SIG-M5 treated with dmso at 0.1 percent for 504 hours (cell line): ENCODE measurements at regions not wholly inside any gene's neighbourhood (a gene's known extent, or its start where the extent isn't known, plus 50 kb on each side); places are given as distances from the start of the nearest gene placed in this dataset.
A peak's percentile ranks its signal among the peaks of the same experiment; 100 is the strongest.
"Not testable (repeated sequence)": the region's sequence is repeated elsewhere in the genome, so short reads cannot be mapped to it uniquely, and the experiment has no call there.

Experiments used
- DNase-seq: peaks from one replicate; lab custom pipeline; 2025; ENCODE audit not compliant: unreplicated experiment; lab: John Stamatoyannopoulos, UW

- DNase-seq, result no peak
Observed at GRCh38 chr17:54177606-54178308, 355.0 kb downstream of the KIF2B start.

DNA sequence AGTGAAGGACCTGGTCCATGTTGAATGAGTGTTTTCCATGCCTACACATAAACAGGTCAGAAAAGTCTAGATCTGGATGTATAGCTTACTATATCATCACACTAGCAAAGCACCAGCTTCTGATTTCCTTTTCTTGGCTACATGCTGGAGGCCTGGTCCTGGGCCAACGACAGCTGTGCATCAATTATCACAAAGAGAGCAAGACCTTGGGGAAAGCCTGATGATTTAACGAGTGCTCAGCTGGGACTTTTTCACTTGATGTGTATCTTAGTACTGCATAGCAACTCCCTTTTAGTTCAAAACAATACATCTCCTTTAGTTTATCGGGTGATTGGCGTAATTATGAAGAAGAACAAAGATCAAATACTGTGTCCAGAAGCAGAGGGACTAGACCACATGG lies 358.2 kb downstream of the KIF2B start:
- no peak for DNase-seq

GRCh38 chr17:54191261-54191660 lies 368.5 kb downstream of the KIF2B start:
- DNase-seq, result no peak

GRCh38 chr17:54194268-54194667 lies 371.5 kb downstream of the KIF2B start:
- no peak for DNase-seq

DNA sequence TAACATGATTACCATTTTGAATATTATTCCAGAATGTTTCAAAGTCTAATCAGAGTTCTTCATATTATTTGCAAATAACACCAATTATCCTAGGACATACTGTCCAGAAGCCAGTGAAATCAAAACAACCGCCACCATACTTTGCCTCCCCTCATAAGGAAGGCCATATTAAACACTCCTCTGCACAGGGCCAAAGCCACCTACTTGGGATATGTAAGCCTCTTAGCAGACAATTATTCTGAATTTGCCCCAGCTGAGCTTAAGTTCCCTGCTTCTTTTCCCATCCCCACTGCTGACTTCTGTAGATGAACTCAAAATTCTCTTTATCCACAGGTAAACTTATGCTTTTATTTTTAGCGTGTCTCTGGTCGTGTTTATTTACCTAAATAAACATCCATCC lies 374.0 kb downstream of the KIF2B start:
- no peak for DNase-seq

DNA sequence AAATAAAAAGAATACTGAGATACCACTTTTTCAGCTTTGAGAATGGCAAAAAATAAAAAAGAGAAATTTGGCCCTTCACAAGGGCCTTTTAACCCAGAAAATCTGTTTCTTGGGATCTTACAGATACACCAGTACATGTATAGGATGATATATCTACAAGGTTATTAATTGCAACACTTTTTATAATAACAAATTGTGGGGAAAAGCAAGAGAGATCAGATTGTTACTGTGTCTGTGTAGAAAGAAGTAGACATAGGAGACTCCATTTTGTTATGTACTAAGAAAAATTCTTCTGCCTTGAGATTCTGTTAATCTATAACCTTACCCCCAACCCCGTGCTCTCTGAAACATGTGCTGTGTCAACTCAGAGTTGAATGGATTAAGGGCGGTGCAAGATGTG lies 378.7 kb downstream of the KIF2B start:
- not testable (repeated sequence) for DNase-seq

- DNase-seq, result no peak
Observed at GRCh38 chr17:54220829-54221228, 398.1 kb downstream of the KIF2B start.

DNA sequence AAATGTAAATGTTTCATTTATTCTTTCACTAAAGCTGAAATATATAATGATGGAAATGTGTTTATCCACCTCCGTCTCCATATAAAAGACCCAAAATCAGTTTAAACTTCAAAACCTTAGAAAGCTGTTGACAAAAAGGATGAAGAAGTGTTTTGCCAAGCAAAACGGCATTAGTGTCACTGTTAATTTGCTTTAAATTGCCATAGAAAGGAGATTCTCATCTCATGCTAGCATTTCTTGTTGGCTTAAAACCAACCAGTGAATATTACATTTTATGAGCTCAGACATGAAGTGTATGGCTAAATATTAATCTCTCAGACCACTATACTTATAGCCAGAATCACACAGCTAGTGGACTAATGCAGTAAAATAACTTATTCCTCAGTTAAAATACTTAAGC lies 398.8 kb downstream of the KIF2B start:
- DNase-seq, result no peak

DNA sequence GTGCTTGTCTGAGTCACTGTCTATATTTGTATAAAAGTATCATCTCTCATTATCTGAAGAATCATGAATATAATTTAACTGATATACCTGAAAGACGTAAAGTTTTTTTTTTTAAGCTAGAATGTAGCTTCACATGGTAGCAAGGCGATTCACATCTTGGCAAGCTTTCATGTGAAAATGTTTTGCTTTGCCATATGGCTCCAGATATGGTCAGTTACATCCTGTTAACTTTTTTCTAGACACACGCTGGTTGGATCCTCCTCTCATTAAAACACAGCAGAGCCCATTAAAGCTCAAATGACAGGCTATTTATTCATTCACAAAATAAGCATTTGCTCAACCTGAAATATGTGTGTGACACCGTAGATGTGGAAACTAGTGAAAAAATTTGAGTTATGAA lies 412.8 kb downstream of the KIF2B start:
- DNase-seq, result no peak

DNA sequence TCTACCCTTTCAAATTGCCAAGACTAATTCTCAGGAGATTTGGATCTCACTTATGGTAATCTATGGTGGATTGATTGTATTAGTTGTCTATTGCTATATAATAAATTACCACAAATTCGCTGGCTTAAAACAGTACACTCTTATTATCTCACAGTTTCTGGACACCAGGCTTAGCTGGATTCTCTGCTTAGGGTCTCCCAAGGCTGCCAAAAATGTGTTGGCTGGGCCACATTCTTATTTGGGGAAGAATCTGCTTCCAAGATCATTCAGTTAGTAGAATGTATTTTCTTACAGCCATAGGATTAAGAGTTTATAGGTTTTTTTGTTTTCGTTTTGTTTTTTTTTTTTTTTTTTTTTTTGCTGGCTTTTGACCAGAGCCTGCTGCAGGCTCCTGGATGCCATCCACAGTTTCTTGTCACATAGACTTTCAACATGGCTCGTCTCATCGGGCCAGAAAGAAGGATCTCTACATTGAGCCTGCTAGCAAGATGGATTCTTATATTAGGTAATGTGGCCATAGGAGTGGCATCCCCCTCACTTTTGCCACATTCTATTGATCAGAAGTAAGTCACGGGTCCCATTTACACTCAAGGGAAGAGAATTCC lies 415.3 kb downstream of the KIF2B start:
- DNase-seq, result no peak

- DNase-seq, result no peak
Observed at GRCh38 chr17:54239291-54239690, 416.6 kb downstream of the KIF2B start.

DNA sequence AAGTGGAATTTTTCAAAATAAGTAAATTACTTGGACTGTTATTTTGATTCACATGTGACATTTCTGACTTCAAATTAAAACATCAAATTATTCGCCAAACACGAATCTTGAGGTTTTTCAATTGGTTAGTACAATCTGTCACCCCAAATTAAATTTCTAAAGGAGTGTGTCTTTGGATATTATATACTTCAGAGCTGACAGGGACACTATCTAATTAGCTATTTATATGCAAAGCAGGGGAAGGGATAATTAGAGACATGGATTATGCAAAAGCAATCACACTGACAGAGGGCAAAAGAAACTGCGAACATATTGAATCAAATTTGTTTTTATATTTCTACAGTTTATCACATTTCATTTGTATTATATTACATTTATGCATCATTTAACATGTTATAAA lies 433.0 kb downstream of the KIF2B start:
- no peak for DNase-seq

GRCh38 chr17:54256401-54256929 lies 433.7 kb downstream of the KIF2B start:
- DNase-seq, result no peak

DNA sequence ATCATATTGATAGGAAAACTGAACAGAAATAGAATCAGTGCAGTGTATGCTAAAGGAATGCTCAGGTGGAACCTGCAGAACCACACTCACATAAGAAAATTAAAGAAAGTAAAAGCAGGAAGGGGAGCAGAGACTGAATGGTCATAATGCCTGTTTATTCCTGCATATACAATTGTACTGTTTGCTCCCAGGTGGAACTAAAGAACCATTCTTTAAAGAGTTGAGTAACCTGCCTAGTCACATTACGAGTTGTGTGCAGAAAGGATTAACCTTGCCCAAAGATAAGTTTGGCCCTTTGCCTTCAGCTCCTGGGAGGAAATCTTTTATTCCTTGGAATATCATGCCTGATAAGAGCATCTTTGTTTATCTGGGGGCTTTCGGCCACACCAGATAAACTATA lies 434.7 kb downstream of the KIF2B start:
- no peak for DNase-seq

DNA sequence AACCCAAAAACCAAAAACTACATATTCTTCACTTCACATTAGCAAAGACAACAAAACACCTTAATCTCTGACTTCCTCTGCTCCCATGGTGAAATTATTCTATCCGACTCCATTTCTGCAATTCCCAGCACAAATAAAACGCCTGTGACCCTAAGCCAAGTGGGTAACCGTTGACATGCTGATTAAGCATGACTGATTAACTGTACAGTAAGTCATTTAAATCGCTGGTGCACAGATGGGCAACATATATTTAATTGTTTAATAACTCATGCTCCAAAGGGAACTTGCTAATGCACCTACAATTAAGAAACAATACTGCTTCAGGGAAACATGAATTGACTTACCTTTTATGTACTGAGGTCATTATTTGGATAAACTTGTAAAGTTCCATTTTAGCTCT lies 436.7 kb downstream of the KIF2B start:
- no peak for DNase-seq

GRCh38 chr17:54261465-54261864 lies 438.7 kb downstream of the KIF2B start:
- DNase-seq, result no peak

- DNase-seq, result no peak
Observed at GRCh38 chr17:54269881-54270280, 447.2 kb downstream of the KIF2B start.

DNA sequence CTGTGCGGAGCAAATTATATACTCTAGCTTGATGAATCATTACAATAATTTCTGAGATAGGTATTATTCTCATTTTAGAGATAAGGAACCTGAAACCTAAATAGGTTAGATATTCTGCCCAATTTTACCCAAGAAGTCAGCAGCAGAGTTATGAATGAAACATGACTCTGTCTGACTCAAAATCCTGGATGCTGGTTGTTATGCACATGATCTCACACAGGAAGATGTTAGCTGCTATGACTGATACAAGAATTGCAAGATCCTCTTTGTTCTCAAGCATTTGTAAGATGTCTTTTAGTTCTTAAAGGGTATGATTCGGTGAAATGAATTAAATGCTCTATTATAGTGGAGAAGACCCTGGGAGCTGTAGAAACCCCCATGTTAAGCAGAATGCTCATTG lies 447.8 kb downstream of the KIF2B start:
- no peak for DNase-seq

- DNase-seq, result no peak
Observed at GRCh38 chr17:54277868-54278267, 455.1 kb downstream of the KIF2B start.

GRCh38 chr17:54280741-54281140 lies 458.0 kb downstream of the KIF2B start:
- no peak for DNase-seq

DNA sequence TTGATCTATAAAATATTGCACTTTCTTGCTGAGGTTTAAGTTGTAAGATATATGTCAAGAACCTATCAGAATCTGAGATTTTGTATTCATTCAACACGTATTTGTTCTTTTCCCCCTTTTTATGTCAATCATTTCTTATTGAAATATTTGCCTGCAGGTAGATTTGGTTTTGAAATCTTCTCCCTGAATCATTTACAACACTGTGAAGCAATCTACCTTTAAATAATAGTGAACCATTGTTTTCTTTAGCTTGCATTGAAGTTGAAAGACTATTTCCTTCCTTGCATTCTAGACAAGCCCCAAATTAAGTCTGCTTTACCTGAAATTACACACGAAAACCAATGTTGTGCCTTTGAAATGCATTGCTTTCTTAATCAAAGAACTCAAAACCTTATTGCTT lies 460.2 kb downstream of the KIF2B start:
- DNase-seq, result no peak

GRCh38 chr17:54307351-54307750 lies 484.6 kb downstream of the KIF2B start:
- DNase-seq, result no peak

GRCh38 chr17:54324813-54325212 lies 502.1 kb downstream of the KIF2B start:
- peak; percentile 44 for DNase-seq
